ENCODE measurements at regions not wholly inside any gene's neighbourhood (a gene's known extent, or its start where the extent isn't known, plus 50 kb on each side); places are given as distances from the start of the nearest gene placed in this dataset.
"Not testable (repeated sequence)": the region's sequence is repeated elsewhere in the genome, so short reads cannot be mapped to it uniquely, and the experiment has no call there.

DNA sequence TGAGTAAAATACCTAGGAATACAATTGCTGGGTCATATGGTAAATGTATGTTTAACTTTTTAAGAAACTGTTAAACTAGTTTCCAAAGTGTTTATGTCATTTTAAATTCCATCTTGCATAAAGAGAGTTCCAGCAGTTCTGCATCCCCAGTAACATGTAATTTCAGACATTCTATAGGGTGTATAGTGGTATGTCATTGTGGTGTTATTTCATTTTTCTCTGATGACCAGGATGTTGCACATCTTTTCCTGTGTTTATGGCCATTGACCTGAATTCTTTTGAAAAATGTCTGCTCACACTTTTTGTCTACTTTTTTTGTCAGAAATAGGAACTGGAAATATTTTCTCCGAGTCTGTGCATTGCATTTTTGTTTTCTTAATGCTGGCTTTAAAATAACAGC lies 128.9 kb downstream of the TMEM200A start:
- no peak for DNase-seq

DNA sequence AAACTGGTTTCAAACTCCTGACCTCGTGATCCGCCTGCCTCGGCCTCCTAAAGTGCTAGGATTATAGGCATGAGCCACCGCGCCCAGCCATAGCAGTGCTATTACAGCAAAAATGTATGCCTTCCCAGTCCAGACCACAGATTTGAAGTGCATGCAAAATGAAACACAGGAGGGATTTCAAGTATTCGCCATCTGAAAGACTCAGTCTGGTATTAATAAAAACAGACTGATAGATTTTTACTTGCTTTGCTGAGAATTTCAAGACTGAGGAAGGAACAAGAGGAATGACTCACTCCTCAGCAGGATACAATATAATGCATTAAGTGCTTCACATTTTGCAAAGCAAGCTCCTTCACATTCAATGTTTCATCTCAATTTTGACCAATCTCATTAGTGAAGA lies 134.9 kb downstream of the TMEM200A start:
- DNase-seq: no peak

GRCh38 chr6:130503146-130503545 lies 137.3 kb downstream of the TMEM200A start:
- no peak for DNase-seq

- no peak for DNase-seq
Measured at GRCh38 chr6:130505808-130506598, 140.2 kb downstream of the TMEM200A start.

DNA sequence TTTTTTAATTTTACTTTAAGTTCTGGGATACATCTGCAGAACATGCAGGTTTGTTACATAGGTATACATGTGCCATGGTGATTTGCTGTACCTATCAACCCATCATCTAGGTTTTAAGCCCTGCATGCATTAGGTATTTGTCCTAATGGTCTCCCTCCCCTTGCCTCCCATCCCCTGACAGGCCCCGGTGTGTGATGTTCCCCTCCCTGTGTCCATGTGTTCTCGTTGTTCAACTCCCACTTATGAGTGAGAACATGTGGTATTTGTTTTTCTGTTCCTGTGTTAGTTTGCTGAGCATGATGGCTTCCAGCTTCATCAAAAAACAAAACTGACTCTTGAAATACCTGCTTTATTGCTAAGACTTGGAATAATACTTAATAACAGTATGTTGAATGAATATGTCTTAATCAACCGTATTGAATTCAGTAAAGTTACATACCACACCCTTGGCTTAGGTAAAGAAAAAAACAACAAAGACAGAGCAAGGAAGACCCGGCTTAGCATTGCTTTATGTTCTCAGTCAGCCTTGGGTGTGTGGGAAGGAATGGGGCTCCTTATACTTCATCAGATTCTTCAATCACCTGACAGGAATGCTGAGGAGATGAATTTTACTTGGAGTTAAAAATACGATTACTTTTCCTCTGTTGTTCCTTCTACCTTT lies 141.3 kb downstream of the TMEM200A start:
- DNase-seq: not testable (repeated sequence)

DNA sequence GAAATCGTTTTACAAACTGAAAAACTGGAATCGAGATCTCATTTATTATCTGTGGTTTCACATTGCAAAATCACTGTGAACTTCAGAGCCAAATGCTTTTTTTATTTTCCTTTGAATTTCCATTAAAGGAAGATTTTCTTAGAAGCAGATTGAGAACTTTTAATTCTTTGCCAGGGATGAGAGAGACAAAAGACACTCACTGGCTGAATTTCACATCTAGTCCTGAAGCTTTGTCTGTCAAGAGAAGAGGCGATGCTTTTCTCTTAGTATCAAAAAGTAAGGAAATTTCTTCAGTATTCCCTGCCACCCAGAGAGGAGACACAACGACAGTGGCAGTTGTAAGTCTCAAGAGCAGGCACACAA lies 141.8 kb downstream of the TMEM200A start:
- DNase-seq: no peak

DNA sequence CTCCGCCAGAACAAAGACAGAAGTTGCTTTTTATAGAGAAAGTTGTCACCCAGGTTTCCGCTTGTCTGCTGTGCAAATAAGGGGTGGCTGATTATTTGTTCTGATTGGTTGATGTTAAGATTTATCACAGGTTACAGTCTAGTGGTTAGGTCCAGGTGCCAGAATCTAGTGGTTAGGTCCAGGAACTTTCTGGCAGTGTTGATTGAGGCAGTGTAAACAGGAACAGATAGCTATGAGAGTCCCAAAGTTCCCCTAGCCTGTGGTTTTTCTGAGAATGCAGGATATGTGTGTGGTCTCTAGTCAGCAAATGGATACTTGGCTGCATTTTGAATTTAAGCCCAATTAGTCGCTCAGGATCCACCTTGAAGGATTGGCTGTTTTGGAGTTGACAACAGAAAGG lies 148.0 kb downstream of the TMEM200A start:
- DNase-seq: peak; percentile 44

GRCh38 chr6:130514712-130515111 lies 148.9 kb downstream of the TMEM200A start:
- no peak for DNase-seq

DNA sequence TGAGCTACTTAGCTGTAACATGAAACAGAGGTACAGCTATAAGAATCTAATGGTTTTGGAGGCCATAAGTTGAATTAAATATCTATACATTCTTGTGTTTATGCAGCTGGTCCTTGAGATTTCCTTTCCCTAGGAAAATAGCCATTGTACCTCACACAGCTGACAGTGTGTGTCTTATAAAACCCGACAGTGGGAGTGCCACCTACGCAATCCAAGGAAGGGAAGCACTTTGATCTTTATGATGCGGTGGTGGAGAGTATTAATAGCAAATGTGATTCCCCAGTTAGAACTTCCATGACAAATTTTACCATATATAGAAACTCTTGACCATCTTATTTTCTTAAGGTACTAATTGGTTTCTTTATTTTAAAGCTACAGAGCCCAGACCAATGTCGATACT lies 149.5 kb downstream of the TMEM200A start:
- DNase-seq: no peak

DNA sequence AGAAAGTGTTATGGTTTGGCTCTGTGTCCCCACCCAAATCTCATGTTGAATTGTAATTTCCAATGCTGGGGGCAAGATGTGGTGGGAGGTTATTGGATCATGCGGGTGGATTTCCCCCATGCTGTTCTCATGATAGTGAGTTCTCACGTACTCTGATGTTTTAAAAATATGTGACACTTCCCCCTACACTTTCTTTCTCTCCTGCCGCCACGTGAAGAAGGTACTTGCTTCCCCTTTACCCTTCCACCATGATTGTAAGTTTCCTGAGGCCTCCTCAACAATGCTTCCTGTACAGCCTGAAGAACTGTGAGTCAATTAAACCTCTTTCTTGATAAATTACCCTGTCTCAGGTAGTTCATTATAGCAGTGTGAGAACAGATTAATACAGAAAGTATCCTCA lies 150.8 kb downstream of the TMEM200A start:
- no peak for DNase-seq

- DNase-seq: no peak
Measured at GRCh38 chr6:130517444-130517931, 151.7 kb downstream of the TMEM200A start.

DNA sequence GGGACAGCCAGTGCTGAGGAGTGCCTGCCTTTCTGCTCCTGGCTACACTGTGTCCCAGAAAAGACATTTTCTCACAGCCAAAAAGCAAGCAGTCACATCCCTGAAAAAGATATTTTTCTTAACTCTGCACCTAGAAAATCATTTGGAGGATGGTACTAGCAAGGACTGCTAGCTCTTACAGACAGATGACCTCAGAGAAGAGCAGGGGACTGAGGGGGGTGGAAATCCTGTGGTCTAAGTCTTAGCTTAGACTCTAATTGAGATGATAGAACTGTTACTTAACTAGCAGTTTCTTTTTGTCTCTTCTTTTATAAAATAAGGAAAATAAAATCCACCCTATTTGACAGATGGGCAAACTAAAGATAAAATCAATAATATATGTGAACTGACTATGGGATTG lies 152.8 kb downstream of the TMEM200A start:
- no peak for DNase-seq

- no peak for DNase-seq
Measured at GRCh38 chr6:130520221-130520620, 154.4 kb downstream of the TMEM200A start.

DNA sequence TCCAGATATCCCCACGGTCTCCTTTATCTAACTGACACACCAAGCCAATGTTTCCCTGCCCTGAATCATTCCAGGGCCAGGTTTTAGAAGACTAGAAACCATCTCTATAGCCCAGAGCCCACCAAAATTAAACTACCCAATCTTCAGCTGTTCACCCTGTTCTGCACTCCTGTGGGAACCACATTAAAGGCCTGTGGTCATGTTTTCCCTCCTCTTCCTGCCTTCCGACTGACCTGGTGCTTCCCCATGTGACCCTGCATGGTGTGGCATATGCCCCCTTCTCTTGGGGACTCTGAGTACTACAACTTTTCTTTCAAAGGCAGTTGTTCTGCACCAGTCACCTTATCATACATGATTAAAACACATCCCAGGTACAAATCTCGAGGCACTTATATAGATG lies 155.0 kb downstream of the TMEM200A start:
- no peak for DNase-seq

- no peak for DNase-seq
Measured at GRCh38 chr6:130524552-130524951, 158.7 kb downstream of the TMEM200A start.

DNA sequence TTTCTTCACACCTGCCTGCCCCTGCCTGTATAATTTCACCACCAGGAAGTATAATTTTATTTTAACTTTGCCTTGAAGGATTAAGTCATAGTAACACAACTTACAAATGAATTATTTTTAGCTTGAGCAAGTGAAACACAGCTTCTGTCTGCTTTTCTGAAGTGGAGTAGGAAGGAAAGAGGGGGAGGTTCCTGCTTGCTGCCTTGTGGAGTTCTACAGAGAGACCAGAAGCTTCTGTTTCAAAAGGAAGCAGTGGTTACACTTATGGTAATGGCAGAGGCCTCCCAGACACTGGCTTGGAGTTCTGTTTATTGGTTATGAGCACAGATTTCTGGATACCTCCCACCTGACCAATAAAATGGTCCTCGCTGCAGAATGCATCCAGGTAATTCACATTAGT lies 159.6 kb downstream of the TMEM200A start:
- no peak for DNase-seq

DNA sequence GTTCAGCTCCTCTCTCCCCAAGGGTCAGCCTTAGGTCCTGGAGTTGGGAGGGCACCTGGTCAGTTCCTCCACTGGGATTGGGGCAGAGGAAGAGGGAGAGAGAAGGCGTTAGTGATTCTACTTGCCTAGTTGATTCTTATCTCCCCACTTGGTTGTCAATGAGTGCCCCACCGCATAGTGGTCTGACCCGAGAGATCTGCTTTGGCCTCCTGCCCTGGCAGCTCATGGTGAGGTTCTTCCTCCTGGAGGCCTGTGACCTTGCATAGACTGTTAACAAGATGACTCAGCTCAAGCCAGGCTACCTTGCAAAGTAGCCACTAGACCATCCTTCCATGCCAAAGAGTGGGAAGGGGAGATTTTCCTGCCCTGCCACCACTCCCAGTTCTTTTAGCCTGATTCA lies 160.6 kb downstream of the TMEM200A start:
- no peak for DNase-seq

GRCh38 chr6:130527173-130527572 lies 161.4 kb downstream of the TMEM200A start:
- DNase-seq: no peak

GRCh38 chr6:130529569-130530149 lies 163.8 kb downstream of the TMEM200A start:
- DNase-seq: no peak

DNA sequence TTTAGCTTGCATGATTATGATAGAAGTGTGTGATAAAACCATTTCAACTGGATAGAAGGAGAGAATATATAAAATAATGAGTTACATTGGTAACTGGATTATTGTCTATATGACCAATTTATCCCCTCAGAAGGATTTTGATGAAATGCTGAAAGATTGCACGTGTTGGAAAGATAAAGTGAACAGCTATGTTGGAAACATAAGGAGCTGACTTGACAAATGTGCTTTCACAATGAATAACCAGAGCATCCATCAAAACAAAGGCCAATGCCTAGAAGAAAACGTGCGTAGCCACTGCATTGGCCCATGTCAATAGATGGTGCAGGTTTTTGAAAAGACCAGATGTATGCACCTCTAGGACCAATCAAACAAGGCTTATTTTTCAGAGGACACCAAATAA lies 168.8 kb downstream of the TMEM200A start:
- DNase-seq: no peak

GRCh38 chr6:130535242-130535641 lies 169.4 kb downstream of the TMEM200A start:
- DNase-seq: no peak

DNA sequence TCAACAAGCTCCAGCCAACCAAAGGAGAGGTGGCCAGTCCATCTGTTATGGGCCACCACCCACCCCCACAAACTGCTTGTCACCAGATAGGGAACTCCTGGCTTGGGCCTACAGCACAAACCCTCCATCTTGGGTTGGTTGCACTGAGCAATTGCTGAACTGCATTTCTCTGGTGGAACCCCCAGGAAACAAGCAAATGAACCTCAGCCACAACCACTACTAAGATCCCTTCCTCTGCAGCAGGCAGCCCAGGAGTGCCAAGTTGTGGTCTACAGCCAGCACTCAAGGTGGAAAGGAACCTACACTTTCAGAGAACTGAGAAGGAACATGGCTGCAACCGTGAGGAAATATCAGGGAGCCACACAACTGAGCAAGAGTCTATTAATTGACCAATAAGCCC lies 171.6 kb downstream of the TMEM200A start:
- DNase-seq: no peak

- DNase-seq: no peak
Measured at GRCh38 chr6:130547723-130548122, 181.9 kb downstream of the TMEM200A start.

GRCh38 chr6:130557481-130558112 lies 191.8 kb downstream of the TMEM200A start:
- peak; percentile 66 for DNase-seq

Data from SHP77 treated with DMSO at 0.1 percent for 48 hours (cell line).